UCSD-AML1 (cell line): ENCODE measurements at regions not wholly inside any gene's neighbourhood (a gene's known extent, or its start where the extent isn't known, plus 50 kb on each side); places are given as distances from the start of the nearest gene placed in this dataset.
"Not testable (repeated sequence)": the region's sequence is repeated elsewhere in the genome, so short reads cannot be mapped to it uniquely, and the experiment has no call there.

Source experiments
- DNase-seq: peaks from one replicate; lab custom pipeline; 2025; ENCODE audit not compliant: unreplicated experiment; lab: John Stamatoyannopoulos, UW

GRCh38 chr2:143936848-143937722 is 582.8 kb downstream of the ZEB2 start:
- peak; percentile 70 for DNase-seq

- no peak for DNase-seq
Measured at GRCh38 chr2:143936538-143936847, 583.4 kb downstream of the ZEB2 start.

DNA sequence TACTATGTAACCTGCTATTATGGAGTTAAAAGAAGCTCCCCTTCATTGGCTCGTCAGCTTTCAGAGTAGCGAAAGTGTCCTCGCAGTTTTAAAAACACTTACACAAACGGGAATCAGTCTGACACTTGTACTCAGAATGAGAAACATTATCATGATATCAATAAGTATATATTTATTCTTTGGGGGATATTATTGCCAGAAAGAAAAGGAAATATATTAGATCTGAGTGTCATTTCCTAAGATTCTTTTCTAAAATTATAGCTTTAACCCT is 584.5 kb downstream of the ZEB2 start:
- no peak for DNase-seq

DNA sequence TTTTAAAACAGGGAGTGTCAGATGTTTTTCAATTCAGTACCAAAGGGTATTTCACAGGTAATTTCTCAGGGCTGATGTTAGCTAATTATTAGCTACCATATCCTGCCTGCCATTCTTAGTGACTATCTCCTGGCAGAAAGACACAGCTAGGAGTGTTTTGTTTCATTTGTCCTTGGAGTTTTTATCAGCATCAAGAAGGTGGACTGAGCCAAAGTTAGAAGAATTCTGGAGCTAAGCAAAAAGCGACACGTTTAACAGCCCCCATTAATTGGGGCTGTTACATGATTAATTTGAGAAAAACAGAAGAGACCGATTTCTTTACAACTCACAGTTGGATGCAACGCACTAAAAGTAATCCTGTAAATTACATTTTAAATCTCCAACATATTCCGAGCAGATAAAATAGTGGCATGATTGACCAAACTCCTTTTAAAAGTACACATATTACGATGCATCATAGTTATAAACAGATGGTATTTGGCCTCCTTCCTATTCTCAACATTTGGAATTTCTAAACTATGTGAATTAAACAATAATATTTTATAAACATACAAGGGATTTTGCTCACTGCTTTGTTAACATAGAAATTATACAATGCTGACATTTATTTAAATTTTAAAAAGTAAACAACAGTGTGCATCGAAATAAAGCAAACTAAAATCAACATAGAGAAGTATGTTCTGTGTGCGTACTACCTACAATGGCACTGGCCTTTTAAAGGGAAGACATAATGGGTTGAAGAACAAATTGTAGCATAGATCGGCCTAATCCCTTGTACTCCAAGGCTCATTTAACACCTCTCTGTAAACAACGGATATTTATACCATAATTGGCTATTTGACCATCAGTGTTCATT is 585.1 kb downstream of the ZEB2 start:
- DNase-seq, result no peak

DNA sequence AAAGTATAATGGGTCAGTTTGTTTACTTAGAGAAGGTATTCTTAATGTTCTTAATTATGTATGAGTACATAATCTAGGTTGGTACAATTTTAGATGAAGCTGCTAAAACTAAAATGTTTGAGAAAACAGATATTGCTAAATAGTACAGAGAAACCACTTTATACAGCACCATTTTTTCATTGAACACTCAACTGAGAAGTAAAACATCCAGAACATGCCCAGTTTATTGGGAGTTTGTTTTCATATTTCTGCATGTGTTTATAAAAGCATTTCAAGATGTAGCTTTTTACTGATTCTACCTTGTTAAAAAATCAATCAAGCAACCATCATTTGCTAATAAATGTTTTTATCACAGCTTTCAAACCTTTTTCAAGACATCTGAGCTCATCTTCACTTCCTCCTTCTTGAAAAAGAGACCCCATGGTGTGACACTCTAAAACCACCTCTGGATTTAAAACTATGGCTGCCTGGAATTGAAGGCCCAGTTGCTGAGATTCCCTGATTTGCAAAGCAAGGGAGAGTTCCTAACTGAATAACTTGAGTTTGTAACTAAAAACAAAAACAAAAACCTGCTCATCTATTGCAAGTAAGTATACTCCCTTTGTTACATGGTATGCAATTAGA is 585.9 kb downstream of the ZEB2 start:
- DNase-seq, result no peak

GRCh38 chr2:143930891-143931290 is 589.0 kb downstream of the ZEB2 start:
- DNase-seq, result no peak

- no peak for DNase-seq
Measured at GRCh38 chr2:143928613-143929012, 591.3 kb downstream of the ZEB2 start.

DNA sequence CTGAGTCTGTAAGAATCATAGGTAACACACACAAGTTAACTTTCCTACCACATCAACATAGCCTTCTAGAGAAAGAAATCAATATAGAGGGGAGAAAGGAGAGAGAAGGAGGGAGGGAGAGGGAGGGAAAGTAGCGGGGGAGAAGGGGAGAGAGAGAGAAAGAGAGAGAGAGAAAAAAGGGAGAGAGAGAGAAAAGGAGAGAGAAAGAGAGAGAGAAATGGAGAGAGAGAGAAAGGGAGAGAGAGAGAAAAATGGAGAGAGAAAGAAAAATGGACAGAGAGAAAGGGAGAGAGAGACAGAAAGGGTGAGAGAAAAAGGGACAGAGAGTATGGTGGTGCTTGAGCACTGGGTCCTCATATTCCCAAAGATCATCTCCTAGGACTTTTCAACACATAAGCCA is 591.7 kb downstream of the ZEB2 start:
- no peak for DNase-seq

- no peak for DNase-seq
Measured at GRCh38 chr2:143926736-143927135, 593.2 kb downstream of the ZEB2 start.

GRCh38 chr2:143922261-143922830 is 597.6 kb downstream of the ZEB2 start:
- DNase-seq, result not testable (repeated sequence)

GRCh38 chr2:143918465-143918989 is 601.4 kb downstream of the ZEB2 start:
- DNase-seq, result no peak

- DNase-seq, result no peak
Measured at GRCh38 chr2:143916781-143917180, 603.1 kb downstream of the ZEB2 start.

DNA sequence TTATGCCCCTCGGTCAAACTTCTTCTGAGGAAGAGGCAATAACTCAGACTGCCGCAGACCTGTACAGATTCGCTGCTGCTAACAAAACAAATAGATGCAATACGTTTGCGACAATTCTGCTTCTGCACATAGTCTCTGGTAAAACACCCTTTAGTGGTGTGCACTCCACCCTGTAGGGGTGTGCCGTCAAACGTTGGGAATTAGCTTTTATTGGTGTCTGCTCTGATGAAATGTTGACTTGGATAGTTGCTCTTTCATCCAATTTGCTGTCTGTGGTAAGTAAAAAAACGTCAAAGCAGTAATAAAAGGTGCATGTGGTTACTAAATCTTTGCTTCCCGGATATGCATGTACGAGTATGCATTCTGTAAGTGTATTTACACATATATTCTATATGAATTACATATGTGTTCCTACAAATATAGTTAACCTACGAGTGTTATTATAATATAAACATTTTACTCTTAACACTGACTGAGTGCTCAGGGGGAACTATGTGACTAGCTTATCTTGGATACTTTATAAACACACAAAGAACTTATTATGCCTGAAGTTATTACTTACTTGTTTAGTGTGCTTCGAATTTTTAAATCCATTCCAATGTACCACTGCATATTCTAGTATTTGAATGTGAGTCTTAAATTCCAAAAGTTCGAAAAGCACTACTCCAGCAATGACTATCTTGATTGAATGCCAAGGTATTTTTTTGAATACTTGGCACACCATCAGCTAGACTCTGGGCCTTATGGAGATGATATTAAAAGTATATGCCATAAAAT is 610.2 kb downstream of the ZEB2 start:
- no peak for DNase-seq

GRCh38 chr2:143908843-143909242 is 611.1 kb downstream of the ZEB2 start:
- no peak for DNase-seq

DNA sequence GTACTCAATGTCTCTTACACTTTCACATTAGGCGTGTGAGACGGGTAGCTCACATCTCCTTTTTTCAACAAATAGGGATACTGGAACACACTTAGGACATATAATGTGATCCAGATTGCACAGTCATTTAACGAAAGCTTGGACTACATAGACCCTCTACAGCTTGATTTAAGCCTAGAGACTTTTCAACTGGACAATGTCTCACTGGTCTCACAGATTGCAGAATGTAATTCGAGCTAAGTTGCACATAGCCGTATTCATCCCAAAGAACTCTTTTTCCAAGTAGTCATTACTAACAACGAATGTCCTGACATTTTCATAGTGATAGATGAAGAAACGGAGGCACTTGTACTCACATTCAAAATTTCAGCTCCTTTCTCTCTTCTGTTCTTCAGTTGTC is 612.1 kb downstream of the ZEB2 start:
- DNase-seq, result no peak

DNA sequence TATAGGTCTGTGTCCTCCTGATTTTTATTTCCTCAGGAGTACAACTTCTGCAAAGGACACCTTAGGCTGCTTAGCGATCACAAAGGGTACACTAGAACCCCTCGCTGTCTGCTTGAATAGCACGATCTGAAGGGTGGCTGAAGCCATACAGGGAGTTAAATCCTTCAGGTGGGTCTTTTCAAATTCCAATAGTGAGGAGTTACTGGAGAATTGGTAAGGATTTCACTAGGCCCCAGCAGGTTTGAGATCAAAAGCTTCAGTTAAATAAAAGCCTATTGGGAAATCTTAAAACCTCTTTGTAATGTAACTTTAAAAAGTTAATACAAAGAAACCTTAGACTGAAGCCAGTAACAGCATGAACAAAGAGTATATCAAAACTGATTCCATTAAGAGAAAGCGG is 613.1 kb downstream of the ZEB2 start:
- DNase-seq, result no peak

- no peak for DNase-seq
Measured at GRCh38 chr2:143905587-143905986, 614.3 kb downstream of the ZEB2 start.

- DNase-seq, result no peak
Measured at GRCh38 chr2:143903172-143903856, 616.6 kb downstream of the ZEB2 start.

DNA sequence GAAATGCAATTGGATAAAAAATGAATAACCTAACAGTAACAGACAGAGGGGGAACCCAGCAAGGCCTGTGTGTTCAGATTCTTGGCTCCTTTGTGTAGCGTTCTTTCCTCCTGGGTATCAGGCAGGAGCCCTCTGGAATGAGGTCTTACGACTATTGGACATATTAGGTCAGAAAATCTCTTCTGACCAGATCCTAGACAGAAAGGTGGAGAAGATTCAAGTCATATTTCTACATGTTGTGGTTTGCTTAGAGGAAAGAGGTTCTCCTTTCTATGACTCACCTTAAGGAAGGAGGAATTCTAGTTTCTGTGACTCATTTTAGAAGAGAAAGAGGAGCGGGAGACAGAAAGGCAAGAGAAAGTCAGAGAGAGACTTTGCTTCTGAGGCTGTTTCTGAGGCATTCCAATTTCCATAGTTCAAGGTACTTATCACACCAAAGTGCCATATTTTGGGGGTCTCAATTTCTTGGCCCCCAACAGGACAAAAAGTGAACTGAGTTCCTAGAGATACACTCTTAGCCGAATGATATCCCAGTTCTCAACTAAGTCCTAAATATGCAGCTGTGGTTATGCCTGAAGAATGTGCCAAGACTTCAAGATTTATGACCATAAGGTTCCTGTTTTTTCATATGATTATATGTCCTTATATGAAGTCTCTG is 618.6 kb downstream of the ZEB2 start:
- no peak for DNase-seq

- no peak for DNase-seq
Measured at GRCh38 chr2:143899987-143900386, 619.9 kb downstream of the ZEB2 start.
